K562 (cell line): ENCODE measurements at regions not wholly inside any gene's neighbourhood (a gene's known extent, or its start where the extent isn't known, plus 50 kb on each side); places are given as distances from the start of the nearest gene placed in this dataset.

Experiments
- ARID2 ChIP-seq: fragments of 450-650 bp; IDR thresholded peaks from 2 replicates; pipeline ENCODE4 v1.6.1; 2017; ENCODE audit warnings: antibody characterized with exemption, mild to moderate bottlenecking
- BRF1 ChIP-seq: IDR thresholded peaks from 3 replicates; pipeline ENCODE4 v1.6.1; 2011; ENCODE audit warnings: borderline replicate concordance, mild to moderate bottlenecking; ENCODE audit not compliant: insufficient read length; ENCODE audit errors: extremely low read depth
- EGR1 ChIP-seq: fragments of 450-650 bp; conservative IDR thresholded peaks from 2 replicates; pipeline ENCODE4 v1.6.1; 2017; ENCODE audit warnings: mild to moderate bottlenecking
- FOXM1 ChIP-seq, 2 experiments: fragments of 450-650 bp in 1 of 2; sonication (generic) in 1 of 2; formaldehyde crosslinking in 1 of 2; IDR thresholded peaks; 2 replicates each; pipeline versions ENCODE4 v1.6.1 to v1.9.0; 2017 to 2022; ENCODE audit warnings: low read depth in 2 of 2, mild to moderate bottlenecking in 2 of 2, missing genetic modification reagents in 1 of 2, moderate library complexity in 1 of 2
- KAT7 ChIP-seq: sonication (generic); formaldehyde crosslinking; IDR thresholded peaks from 2 replicates; pipeline ENCODE4 v1.8.0; 2022; ENCODE audit warnings: missing genetic modification reagents, mild to moderate bottlenecking, borderline replicate concordance
- POLR2AphosphoS5 ChIP-seq: IDR thresholded peaks from 2 replicates; pipeline ENCODE4 v1.6.1; 2011; ENCODE audit warnings: mild to moderate bottlenecking, low read depth, low read length, moderate library complexity; ENCODE audit not compliant: control insufficient read depth, insufficient read depth
- RBM17 ChIP-seq: fragments of 200-400 bp; formaldehyde crosslinking; IDR thresholded peaks from 2 replicates; pipeline ENCODE4 v1.6.1; 2017; ENCODE audit warnings: low read depth, mild to moderate bottlenecking, low read length, borderline replicate concordance
- SPI1 ChIP-seq: IDR thresholded peaks from 2 replicates; pipeline ENCODE4 v1.6.1; 2011; ENCODE audit warnings: low read depth, low read length, control low read depth, borderline replicate concordance
- ZNF263 ChIP-seq: sonication (generic); formaldehyde crosslinking; IDR thresholded peaks from 2 replicates; pipeline ENCODE4 v1.8.0; 2022; ENCODE audit warnings: mild to moderate bottlenecking, missing genetic modification reagents, borderline replicate concordance
- ZNF76 ChIP-seq: fragments of 250-450 bp; sonication (Bioruptor Pico); IDR thresholded peaks from 2 replicates; pipeline ENCODE4 v1.4.0; 2020; ENCODE audit warnings: mild to moderate bottlenecking, moderate library complexity, borderline replicate concordance
- TF ChIP-seq, protein P1 (sequence below), 3 experiments: IDR thresholded peaks in 2 of 3; conservative IDR thresholded peaks in 1 of 3; 2 replicates each; pipeline ENCODE4 v1.5.1; 2011 to 2012; ENCODE audit warnings: low read length in 3 of 3, mild to moderate bottlenecking in 3 of 3, control low read depth in 2 of 3, improper control_type of control experiment in 1 of 3, inconsistent platforms in 1 of 3, low read depth in 1 of 3, mixed read lengths in 1 of 3, moderate library complexity in 1 of 3; ENCODE audit not compliant: insufficient read depth in 2 of 3
- TF ChIP-seq, protein P2 (sequence below), 3 experiments: fragments of 200-800 bp in 1 of 3; sonication (Bioruptor generic) in 1 of 3; sonication (generic) in 1 of 3; formaldehyde crosslinking in 1 of 3; IDR thresholded peaks; 2 replicates each; pipeline versions ENCODE4 v1.6.1 to v1.8.0; 2016 to 2022; ENCODE audit warnings: mild to moderate bottlenecking in 2 of 3, missing compliant biosample characterization in 2 of 3, missing genetic modification characterization in 2 of 3, missing genetic modification reagents in 1 of 3
- TF ChIP-seq, protein P3 (sequence below): sonication (generic); formaldehyde crosslinking; IDR thresholded peaks from 2 replicates; pipeline ENCODE4 v1.8.0; 2023; ENCODE audit warnings: missing genetic modification reagents, mild to moderate bottlenecking, borderline replicate concordance
- TF ChIP-seq, protein P4 (sequence below): fragments of 250-450 bp; sonication (Bioruptor Pico); IDR thresholded peaks from 2 replicates; pipeline ENCODE4 v1.5.0; 2020; ENCODE audit warnings: mild to moderate bottlenecking, borderline replicate concordance

DNA sequence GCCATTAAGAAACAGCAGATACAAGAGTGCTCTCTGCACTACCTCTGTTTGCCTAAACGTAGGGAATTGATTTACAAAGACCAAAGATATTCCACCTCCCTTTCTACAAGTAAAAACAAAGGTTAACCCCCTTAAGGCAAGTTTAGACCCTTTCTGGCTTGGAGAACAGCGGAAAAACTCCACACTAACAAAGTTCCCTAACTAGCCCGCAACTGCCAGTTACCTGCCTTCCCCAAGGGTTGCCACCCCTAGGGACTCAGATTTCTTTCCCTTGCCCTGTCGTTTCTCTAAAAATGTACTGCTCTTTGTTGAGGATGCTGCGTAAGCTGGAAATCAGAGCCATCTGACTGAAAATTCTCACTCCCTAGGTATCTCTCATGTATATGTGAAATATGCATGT is 627.5 kb upstream of the SOX11 start:
- TF ChIP-seq, protein P1, sequence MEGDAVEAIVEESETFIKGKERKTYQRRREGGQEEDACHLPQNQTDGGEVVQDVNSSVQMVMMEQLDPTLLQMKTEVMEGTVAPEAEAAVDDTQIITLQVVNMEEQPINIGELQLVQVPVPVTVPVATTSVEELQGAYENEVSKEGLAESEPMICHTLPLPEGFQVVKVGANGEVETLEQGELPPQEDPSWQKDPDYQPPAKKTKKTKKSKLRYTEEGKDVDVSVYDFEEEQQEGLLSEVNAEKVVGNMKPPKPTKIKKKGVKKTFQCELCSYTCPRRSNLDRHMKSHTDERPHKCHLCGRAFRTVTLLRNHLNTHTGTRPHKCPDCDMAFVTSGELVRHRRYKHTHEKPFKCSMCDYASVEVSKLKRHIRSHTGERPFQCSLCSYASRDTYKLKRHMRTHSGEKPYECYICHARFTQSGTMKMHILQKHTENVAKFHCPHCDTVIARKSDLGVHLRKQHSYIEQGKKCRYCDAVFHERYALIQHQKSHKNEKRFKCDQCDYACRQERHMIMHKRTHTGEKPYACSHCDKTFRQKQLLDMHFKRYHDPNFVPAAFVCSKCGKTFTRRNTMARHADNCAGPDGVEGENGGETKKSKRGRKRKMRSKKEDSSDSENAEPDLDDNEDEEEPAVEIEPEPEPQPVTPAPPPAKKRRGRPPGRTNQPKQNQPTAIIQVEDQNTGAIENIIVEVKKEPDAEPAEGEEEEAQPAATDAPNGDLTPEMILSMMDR (IDR thresholded peaks at IDR 0.05 in 2 of 3, conservative IDR thresholded peaks at IDR 0.05 in 1 of 3; ENCODE audit: insufficient read depth in 2 of 3, low read depth in 1 of 3, low read length in 3 of 3): no peak
- TF ChIP-seq FOXM1 (IDR thresholded peaks at IDR 0.05; ENCODE audit: low read depth) (no peak), FOXM1 (CRISPR knock-in tag; IDR thresholded peaks at IDR 0.05; ENCODE audit: low read depth) (no peak), KAT7 (CRISPR knock-in tag) (no peak), POLR2AphosphoS5 (no peak), ARID2 (no peak), ZNF263 (CRISPR knock-in tag) (no peak), RBM17 (no peak), EGR1 (no peak), SPI1 (no peak), BRF1 (no peak), ZNF76 (CRISPR knock-in tag) (no peak)
- TF ChIP-seq, protein P2, sequence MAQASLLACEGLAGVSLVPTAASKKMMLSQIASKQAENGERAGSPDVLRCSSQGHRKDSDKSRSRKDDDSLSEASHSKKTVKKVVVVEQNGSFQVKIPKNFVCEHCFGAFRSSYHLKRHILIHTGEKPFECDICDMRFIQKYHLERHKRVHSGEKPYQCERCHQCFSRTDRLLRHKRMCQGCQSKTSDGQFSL (CRISPR knock-in tag; IDR thresholded peaks at IDR 0.05): no peak
- TF ChIP-seq, protein P2 (tag; IDR thresholded peaks at IDR 0.05): no peak
- TF ChIP-seq, protein P3, sequence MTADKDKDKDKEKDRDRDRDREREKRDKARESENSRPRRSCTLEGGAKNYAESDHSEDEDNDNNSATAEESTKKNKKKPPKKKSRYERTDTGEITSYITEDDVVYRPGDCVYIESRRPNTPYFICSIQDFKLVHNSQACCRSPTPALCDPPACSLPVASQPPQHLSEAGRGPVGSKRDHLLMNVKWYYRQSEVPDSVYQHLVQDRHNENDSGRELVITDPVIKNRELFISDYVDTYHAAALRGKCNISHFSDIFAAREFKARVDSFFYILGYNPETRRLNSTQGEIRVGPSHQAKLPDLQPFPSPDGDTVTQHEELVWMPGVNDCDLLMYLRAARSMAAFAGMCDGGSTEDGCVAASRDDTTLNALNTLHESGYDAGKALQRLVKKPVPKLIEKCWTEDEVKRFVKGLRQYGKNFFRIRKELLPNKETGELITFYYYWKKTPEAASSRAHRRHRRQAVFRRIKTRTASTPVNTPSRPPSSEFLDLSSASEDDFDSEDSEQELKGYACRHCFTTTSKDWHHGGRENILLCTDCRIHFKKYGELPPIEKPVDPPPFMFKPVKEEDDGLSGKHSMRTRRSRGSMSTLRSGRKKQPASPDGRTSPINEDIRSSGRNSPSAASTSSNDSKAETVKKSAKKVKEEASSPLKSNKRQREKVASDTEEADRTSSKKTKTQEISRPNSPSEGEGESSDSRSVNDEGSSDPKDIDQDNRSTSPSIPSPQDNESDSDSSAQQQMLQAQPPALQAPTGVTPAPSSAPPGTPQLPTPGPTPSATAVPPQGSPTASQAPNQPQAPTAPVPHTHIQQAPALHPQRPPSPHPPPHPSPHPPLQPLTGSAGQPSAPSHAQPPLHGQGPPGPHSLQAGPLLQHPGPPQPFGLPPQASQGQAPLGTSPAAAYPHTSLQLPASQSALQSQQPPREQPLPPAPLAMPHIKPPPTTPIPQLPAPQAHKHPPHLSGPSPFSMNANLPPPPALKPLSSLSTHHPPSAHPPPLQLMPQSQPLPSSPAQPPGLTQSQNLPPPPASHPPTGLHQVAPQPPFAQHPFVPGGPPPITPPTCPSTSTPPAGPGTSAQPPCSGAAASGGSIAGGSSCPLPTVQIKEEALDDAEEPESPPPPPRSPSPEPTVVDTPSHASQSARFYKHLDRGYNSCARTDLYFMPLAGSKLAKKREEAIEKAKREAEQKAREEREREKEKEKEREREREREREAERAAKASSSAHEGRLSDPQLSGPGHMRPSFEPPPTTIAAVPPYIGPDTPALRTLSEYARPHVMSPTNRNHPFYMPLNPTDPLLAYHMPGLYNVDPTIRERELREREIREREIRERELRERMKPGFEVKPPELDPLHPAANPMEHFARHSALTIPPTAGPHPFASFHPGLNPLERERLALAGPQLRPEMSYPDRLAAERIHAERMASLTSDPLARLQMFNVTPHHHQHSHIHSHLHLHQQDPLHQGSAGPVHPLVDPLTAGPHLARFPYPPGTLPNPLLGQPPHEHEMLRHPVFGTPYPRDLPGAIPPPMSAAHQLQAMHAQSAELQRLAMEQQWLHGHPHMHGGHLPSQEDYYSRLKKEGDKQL (CRISPR knock-in tag): no peak
- TF ChIP-seq, protein P4, sequence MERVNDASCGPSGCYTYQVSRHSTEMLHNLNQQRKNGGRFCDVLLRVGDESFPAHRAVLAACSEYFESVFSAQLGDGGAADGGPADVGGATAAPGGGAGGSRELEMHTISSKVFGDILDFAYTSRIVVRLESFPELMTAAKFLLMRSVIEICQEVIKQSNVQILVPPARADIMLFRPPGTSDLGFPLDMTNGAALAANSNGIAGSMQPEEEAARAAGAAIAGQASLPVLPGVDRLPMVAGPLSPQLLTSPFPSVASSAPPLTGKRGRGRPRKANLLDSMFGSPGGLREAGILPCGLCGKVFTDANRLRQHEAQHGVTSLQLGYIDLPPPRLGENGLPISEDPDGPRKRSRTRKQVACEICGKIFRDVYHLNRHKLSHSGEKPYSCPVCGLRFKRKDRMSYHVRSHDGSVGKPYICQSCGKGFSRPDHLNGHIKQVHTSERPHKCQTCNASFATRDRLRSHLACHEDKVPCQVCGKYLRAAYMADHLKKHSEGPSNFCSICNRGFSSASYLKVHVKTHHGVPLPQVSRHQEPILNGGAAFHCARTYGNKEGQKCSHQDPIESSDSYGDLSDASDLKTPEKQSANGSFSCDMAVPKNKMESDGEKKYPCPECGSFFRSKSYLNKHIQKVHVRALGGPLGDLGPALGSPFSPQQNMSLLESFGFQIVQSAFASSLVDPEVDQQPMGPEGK (CRISPR knock-in tag): no peak
